Nucleus accumbens (tissue), 56 donors: ENCODE measurements at regions not wholly inside any gene's neighbourhood (a gene's known extent, or its start where the extent isn't known, plus 50 kb on each side); places are given as distances from the start of the nearest gene placed in this dataset.
"Not testable (repeated sequence)": the region's sequence is repeated elsewhere in the genome, so short reads cannot be mapped to it uniquely, and the experiment has no call there.

Experiments
- DNase-seq, 56 donors: peaks; one replicate each; lab custom pipeline; 2025; lab: John Stamatoyannopoulos, UW

DNA sequence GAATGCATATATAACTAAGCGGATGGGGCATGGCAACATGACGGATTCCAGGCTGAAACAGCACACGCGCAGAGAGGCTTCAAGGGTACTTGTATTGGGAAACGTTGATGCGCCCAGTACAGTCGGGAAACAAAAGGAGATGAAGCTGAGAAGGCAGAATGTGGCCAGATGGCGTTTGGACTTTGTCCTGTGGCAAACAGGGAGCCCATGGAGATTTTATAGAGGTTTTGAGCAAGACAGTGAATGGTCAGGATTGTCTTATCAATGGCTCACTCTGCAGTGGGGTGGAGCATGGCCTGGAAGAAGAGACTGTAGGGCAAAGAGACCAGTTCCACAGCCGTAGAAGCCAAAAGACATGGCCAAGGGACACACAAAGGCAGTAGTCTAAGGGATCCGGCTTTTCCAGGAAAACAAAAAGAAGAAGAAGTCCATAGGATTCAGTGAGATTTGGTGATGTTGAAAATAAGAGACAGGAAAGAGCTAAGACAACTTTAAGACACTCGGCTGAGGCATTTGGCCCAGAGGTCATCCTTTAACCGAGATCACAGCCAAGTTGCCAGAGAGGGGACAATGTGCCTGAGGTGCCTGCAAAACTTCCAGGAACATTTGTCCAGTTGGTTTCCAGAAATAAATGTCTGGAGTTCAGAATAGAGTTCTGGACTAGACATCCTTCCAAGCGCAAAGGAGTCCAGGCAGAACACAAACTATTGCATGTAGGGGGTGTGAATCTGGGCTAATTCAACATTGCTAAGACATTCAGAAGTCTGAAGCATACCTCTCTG lies 123.0 kb upstream of the RREB1 start:
- no peak for DNase-seq

DNA sequence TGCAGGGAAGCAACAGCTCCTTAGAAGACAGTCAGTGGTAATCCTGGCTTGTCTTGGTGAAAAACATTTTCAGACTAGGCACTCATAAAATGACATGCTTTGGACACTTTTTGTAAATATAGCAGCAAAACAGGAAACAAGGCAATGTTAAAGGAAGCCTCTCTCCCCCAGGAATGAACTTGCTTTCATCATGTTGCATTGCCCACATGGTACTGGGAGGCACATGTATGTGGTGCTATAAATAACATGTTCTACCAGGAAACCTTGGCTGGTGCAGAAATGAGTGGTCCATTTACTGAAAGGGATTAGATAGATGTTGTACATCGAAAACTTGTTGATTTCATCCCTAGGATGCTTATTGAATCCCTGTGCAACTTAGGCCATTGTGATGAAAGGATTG lies 121.4 kb upstream of the RREB1 start:
- no peak for DNase-seq

DNA sequence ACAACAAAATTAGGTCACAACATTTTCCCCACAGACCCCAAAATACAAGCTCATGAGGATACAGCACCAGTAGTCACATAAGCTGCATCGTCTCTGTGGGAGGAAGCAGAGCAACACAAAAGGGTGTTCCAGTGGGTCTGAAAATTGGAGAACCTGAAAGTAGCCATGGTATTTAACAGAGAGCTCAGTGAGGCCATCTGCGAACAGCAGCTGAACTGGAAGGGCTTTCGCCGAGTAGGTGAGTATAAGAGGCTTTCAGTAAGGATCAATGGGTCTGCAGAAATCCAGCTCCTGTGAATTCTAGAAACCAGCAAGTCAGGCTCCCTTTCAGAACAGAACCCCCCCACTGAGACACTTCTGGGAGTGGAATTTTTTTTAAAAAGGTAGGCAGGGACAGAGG lies 120.0 kb upstream of the RREB1 start:
- DNase-seq, result no peak

DNA sequence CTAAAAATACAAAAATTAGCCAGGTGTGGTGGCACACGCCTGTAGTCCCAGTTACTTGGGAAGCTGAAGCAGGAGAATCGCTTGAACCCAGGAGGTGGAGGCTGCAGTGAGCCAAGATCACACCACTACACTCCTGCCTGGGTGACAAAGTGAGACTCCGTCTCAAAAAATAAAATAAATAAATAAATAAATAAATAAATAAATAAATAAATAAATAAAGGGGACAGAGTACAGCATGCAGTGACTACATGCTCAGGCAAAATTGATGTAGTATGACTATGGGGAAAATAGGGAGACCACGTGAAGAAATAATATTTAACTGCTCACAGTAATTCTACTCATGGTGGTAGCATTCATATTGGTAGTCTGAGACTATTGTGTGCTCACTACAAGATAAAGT lies 117.7 kb upstream of the RREB1 start:
- DNase-seq, result not testable (repeated sequence)

DNA sequence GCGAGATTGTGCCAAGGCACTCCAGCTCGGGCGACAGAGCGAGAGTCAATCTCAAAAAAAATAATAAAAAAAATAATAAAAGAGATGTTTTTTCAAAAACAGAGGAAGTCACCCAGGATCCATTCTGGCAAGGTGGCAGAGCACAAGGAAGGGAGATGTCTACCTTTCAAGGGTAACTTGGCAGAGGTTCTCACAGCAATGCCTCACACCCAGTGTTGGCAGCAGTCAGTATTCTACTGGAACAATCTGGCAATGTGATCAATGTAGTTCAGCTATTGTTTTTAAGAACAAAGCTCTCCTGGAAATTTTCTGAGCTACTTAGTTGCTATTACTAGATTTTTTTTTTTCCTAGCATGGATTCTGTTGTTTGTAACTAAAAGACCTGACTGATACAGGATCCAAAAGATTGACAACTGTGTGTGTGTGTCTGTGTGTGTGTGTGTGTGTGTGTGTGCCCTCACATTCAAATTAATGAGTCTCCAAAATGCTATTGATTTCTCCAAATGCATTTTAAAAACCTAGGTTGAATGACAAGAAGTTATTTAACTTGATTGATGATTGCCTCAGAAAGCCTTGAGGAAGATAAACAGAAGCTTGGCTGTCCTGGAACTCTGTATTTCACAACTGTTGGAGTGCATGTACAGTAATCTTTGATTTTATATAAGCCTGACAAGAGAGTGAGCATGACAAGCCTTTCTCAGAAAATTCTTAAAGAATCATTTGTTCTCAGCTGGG lies 114.1 kb upstream of the RREB1 start:
- no peak for DNase-seq

DNA sequence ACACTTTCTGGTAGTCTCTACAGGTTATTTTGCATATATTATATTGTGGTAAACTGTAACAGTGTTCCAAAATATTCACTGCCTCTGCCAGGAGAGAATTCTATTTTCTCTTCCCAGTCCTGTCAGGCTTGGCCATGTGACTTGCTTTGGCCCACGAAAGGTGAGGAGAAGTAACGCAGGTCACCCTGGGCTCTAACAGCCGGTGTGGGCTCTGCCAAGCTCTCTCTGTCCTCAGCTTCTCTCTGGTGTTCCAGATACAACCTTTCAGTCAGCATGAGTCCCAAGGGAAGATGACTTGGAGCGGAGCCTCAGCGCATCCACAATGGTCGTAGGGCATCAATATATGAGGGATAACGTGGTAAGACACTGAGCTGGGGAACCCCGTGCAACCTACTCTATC lies 113.0 kb upstream of the RREB1 start:
- DNase-seq, result no peak

DNA sequence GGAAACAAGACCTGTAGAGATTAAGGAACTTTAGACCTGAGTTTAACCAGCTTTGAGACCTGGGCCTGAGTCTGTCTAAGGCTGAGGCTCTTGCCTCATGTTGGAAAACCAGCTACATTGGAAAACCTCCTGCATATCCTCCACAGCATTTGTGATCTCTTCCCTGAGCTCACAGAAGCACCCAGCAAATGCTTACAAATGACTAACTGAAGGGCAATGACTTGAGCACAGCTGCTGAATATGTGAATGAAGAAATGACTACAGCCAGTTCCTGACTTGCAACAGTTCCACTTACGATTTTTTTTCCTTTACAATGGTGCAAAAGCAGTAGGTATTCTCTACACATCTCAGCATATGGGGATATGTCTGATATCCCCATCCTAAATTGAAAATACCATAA lies 112.4 kb upstream of the RREB1 start:
- DNase-seq, result no peak

DNA sequence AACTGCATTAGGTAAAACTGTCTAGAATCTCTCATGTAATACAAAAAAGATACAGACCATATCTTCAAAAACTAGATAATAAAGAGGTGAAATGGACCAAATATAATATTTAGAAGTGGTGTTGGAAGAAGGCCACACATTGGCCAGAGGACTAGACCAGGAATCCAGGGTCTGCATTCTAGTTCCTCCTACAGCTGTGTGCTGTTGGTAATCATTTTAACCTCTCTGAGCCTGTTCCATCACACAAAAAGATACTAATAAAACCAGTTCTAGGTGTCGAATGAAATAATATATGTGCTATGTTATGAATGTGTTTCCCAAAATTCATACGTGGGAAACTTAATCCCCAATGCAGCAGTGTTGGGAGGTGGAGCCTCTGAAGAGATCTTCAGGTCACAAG lies 111.6 kb upstream of the RREB1 start:
- DNase-seq, result no peak

DNA sequence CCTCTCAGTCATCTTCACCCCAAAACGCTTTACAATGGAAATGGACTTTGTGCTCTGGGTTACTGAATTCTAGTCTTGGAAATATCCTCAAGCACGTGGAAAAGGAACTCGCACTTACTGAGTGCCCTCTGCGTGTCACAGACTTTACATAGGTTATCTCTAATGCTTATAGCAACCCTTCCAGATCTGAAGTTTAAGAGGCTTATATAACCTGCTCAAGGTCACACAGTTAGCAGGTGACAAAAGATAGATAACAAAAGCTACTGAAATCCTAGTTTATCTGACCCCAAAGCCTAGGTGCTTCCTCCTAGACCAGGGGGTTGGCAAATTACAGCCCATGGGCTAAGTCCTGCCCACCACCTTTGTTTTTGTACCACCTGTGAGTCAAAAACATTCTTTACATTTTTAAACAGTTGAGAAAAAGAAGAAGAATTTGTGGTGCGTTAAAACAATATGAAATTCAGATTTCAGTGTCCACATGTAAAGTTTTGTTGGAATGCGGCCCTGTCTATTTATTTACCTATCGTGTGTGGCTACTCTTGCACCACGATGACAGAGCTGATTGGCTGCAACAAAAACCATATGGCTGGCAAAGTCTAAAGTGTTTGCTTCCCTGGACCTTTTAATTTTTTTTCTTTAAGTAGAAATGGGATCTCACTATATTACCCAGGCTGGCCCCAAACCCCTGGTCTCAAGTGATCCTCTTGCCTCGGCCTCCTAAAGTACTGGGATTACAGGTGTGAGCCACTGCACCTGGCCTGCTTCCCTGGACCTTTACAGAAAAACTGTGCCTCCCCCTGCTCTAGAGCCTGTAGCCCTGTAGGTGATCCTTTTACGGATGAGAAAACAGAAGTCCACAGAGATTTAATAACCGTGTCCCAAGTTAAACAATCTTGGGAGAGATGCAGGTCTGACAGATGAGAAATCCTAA lies 110.2 kb upstream of the RREB1 start:
- no peak for DNase-seq

DNA sequence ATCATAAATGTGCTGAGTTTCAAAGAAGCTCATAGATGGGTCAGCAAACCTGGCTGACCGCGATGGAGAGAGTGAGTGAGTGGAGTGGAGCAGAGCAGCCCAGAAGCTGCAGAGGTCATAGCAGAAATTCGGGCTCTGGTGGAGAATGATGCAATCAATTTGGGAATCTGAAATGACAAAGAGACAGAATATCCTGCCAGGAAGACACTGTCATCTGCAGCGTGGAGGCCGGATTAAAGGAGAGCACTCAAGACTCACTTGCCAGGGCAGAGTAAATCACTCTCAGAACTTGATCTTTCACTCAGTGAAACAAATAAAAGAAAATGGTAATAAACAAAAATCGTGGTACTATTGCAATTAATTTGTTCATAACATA lies 109.6 kb upstream of the RREB1 start:
- DNase-seq, result no peak

DNA sequence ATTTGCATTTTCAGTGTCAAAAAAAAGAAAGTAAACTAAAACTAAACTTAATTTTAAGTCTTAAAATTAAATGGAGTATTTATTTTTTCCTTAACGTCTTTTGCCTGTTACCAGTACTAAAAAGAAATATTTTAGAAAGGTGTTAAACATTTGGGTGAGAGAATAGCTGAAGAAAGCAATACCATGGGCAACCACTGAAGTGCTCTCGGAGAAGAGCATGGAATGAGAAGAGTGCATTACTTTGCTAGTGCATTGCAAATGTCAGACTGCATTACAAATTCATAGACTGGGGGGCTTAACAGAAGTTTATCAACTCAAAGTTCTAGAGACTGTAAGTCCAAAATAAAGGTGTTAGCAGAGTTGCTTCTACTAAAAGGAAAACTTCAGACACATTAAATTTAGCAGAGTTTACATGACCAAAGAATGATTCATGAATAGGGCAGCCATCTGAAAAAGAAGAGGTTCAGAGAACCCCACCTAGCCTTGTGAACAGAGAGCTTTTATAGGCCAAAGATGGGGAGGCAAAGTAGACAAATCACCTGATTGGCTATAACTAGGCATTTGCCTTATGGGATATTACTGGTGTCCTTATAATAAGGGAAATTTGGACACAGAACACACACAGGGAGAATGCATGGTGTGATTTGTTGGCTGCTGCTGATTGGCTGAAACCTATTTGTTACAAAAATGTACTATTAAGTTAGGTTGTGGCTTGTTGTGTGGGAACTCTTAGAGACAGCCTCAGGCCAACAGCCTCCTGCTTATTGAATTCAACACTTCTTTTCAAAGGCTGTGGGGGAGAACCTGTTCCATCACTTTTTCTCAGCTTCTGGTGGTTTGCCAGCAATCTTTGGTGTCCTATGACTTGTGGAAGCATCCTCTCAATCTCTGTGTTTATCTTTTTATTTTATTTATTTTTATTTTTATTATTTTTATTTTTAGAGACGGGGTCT lies 106.7 kb upstream of the RREB1 start:
- no peak for DNase-seq

DNA sequence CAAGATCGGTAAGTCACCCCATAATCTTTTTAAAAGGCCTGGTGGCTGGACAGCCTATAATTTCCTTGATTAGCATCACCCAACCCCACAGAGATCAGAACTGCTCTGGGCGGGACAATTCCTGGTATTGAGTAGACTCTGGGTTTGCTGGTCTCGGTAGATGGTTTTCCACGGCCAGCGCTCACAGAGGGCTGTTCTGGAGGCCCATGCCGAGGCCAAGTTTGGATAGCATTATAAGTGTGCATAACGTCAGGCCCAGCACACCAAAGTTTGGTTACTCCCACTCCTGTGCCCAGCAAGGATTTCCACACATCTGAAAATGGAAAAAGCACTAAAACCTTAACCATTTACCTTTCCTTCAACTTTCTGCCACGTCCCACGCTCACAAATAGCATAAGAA lies 104.7 kb upstream of the RREB1 start:
- no peak for DNase-seq

DNA sequence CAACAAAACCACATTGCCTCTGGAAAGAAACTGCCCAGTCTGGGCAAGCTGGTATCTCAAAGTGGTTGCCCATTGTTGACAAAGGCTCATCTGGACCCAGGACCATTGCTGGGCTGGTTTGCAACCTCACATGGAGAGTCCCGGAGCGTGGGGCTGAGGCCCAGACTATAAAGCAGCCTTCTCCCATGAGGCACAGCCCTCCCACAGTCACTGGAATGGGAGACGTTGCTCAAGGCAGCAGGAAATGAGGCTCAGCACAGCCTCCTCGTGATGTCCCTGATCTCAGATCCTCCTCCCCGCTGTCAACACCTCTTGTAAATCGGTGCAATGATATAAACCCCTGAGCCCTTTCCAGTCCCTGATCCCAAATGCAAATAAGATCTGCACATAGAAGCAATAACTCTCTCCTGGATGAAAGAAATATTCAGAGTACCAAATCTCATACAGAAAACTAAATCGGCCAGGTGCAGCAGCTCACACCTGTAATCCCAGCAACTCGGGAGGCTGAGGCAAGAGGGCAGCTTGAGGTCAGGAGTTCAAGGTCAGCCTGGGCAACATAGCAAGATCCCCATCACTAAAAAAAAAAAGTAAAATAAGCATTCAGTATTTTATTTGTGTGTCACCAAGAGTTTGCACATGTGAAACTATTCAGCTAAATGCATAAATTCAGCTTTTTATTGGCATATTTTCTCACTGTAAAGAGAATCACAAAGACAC lies 103.0 kb upstream of the RREB1 start:
- no peak for DNase-seq

DNA sequence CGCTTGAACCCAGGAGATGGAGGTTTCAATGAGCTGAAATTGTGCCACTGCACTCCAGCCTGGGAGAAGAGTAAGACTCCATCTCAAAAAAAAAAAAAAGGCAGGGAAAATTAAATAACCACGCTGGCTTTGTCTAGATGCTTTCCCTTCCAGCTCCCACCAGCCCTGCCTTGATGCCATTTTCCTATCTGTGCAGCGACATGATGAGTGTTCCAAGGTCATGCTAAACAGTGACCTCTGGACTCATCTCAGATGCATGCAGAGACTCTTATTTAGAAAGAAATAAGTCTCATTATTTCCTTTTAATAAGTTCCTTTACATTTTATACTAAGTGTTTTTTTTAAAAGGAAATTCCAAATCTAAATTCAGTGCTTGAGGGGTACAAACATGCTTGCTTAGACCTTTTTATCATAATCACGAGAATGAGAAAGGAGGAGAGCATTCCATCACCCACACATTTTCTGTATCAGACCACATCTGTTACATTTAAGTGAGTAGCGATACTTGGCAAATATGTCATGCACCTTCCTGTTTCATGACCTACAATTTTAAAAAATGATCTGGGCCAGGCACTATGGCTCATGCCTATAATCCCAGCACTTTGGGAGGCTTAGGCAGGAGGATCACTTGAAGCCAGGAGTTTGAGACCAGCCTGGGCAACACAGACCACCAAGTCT lies 101.1 kb upstream of the RREB1 start:
- DNase-seq, result no peak

DNA sequence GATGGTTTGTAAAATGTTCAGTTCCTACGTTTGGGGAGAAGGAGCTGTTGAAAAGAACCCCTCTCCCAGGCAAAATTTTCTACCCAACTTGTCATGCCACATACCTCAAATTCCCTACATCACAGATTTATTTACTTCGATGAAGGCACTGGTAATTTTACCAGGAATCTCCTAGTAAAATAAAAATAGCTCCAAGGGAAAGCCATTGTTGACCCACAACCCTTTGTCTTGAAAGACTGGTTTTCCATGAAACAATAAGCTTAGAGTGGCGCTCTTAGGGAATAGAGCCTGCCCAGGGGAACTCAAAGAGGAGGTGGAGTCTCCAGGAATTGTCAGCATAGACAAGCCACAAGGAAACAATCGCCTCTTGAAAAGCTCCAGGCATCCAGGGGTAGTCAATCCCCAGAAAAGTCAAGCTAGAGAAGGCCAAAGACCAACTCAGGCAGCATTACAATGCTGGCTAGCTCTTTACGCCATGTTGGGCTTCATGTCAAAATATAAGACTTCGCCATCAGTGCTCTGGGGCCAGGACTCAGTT lies 99.2 kb upstream of the RREB1 start:
- no peak for DNase-seq

DNA sequence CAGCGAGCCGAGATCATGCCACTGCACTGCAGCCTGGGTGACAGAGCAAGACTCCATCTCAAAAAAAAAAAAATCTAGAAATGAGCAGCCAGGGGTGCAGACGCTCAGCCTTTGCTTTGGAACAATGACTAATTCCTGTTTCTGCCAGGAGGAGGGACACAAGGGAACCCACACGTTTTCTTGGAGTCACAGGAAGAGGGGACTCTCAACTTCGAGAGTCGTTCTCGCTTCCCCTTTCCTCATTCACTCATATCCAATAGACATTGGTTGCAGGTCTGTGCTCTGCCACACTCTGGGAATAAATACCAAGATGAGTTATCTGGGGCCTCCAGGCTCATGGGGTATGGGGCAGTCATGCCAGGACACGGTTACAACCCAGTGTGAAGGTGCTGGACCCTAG lies 91.5 kb upstream of the RREB1 start:
- DNase-seq, result no peak

DNA sequence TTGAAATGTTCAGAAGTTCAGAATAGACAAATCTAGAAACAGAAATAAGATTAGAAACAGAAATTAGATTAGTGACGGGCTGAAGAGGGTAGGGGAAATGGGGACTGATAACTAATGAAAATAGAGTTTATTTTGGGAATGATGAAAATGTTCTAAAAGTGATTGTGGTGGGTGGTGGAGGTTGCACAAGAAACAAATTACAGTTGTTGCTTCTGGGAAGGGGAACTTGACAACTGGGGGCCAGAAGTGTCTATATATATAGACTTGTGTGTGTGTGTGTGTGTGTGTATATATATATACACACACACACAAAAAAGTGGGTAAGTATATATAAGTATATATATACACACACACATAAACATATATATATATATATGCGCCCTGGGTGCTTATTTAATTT lies 86.5 kb upstream of the RREB1 start:
- DNase-seq, result no peak

DNA sequence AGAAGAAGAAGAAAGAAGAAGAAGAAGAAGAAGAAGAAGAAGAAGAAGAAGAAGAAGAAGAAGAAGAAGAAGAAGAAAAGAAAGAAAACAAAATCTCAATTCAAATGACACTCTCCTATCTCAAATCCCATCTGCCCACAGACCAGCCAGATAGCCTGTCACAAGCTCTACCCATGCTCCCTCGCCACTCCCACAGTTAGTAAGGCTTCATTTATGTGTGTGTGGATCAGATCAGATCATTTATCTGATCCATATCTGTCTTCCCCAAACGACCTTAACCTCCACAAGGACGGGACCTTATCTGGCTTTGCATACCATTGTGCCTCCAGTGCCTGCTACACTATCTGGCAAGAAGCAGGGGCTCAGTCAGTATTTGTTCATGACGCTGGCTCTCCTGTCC lies 81.9 kb upstream of the RREB1 start:
- no peak for DNase-seq

DNA sequence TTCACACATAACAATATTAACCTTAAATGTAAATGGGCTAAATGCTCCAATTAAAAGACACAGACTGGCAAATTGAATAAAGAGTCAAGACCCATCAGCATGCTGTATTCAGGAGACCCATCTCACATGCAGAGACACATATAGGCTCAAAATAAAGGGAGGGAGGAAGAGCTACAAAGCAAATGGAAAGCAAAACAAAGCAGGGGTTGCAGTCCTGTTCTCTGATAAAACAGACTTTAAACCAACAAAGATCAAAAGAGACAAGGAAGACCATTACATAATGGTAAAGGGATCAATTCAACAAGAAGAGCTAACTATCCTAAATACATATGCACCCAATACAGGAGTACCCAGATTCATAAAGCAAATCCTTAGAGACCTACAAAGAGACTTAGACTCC lies 78.8 kb upstream of the RREB1 start:
- not testable (repeated sequence) for DNase-seq
